ENCODE measurements at regions not wholly inside any gene's neighbourhood (a gene's known extent, or its start where the extent isn't known, plus 50 kb on each side); places are given as distances from the start of the nearest gene placed in this dataset.
A peak's percentile ranks its signal among the peaks of the same experiment; 100 is the strongest.
"Not testable (repeated sequence)": the region's sequence is repeated elsewhere in the genome, so short reads cannot be mapped to it uniquely, and the experiment has no call there.

- DNase-seq, result no peak
Measured at GRCh38 chr16:9014389-9014788, 50.7 kb upstream of the USP7 start.

- DNase-seq, result no peak
Measured at GRCh38 chr16:9015489-9015888, 51.8 kb upstream of the USP7 start.

GRCh38 chr16:9016005-9016404, 52.3 kb upstream of the USP7 start:
- DNase-seq, result not testable (repeated sequence)

GRCh38 chr16:9016824-9017223, 53.1 kb upstream of the USP7 start:
- no peak for DNase-seq

- no peak for DNase-seq
Measured at GRCh38 chr16:9027070-9027799, 63.5 kb upstream of the USP7 start.

GRCh38 chr16:9028491-9028890, 63.0 kb upstream of the HAPSTR1 start:
- DNase-seq, result not testable (repeated sequence)

- DNase-seq, result no peak
Measured at GRCh38 chr16:9031107-9031506, 60.3 kb upstream of the HAPSTR1 start.

GRCh38 chr16:9033125-9033830, 58.2 kb upstream of the HAPSTR1 start:
- peak in 1 of 2 experiments; percentile 30 for DNase-seq

- DNase-seq, result no peak
Measured at GRCh38 chr16:9034056-9034455, 57.4 kb upstream of the HAPSTR1 start.

GRCh38 chr16:9035996-9036395, 55.4 kb upstream of the HAPSTR1 start:
- DNase-seq, result no peak

- DNase-seq, result no peak
Measured at GRCh38 chr16:9039210-9039609, 52.2 kb upstream of the HAPSTR1 start.

- DNase-seq, result no peak
Measured at GRCh38 chr16:9040800-9041412, 50.5 kb upstream of the HAPSTR1 start.

All from SHP77 (cell line).